GM23338 (cell line): ENCODE measurements at regions not wholly inside any gene's neighbourhood (a gene's known extent, or its start where the extent isn't known, plus 50 kb on each side); places are given as distances from the start of the nearest gene placed in this dataset.

Source experiments
- ATAC-seq: fragments of 200-7000 bp; cut with Tn5 transposase; 3 replicates; pipeline ENCODE4 v1.9.1; 2020
- DNase-seq: peaks from one replicate; pipeline ENCODE4 v3.0.0-alpha.2; 2015; ENCODE audit warnings: low spot score
- H2AFZ ChIP-seq: fragments of 200-600 bp; sonication (generic); 2 replicates; pipeline ENCODE4 v1.8.0; 2016; ENCODE audit warnings: antibody characterized with exemption, mild to moderate bottlenecking, moderate library complexity
- H3F3A ChIP-seq: fragments of 200-600 bp; sonication (generic); replicated peaks from 2 replicates; pipeline ENCODE4 v1.8.0; 2017; ENCODE audit warnings: antibody characterized with exemption, mixed run types, low read depth
- H3K27ac ChIP-seq: fragments of 200-600 bp; sonication (generic); 2 replicates; pipeline ENCODE4 v1.6.1; 2016; ENCODE audit warnings: low read depth
- H3K27me3 ChIP-seq: fragments of 200-600 bp; sonication (generic); 2 replicates; pipeline ENCODE4 v1.8.0; 2016; ENCODE audit warnings: mild to moderate bottlenecking, mixed run types, moderate library complexity; ENCODE audit not compliant: insufficient read depth
- H3K36me3 ChIP-seq: fragments of 200-600 bp; sonication (generic); 2 replicates; pipeline ENCODE4 v1.8.0; 2016; ENCODE audit warnings: mild to moderate bottlenecking; ENCODE audit not compliant: insufficient read depth
- H3K4me1 ChIP-seq: fragments of 200-600 bp; sonication (generic); 2 replicates; pipeline ENCODE4 v1.8.0; 2016; ENCODE audit warnings: mild to moderate bottlenecking, moderate library complexity; ENCODE audit not compliant: insufficient read depth
- H3K4me2 ChIP-seq: fragments of 200-600 bp; sonication (generic); 2 replicates; pipeline ENCODE4 v1.7.1; 2017; ENCODE audit warnings: mixed run types
- H3K4me3 ChIP-seq: fragments of 200-600 bp; sonication (generic); 2 replicates; pipeline ENCODE4 v1.6.1; 2016; ENCODE audit warnings: mixed run types
- H3K79me2 ChIP-seq: fragments of 200-600 bp; sonication (generic); replicated peaks from 2 replicates; pipeline ENCODE4 v1.8.0; 2017; ENCODE audit warnings: mild to moderate bottlenecking; ENCODE audit not compliant: insufficient read depth
- H3K9me2 ChIP-seq: fragments of 200-600 bp; sonication (generic); 2 replicates; pipeline ENCODE4 v1.8.0; 2017; ENCODE audit not compliant: insufficient read depth
- H4K20me1 ChIP-seq: fragments of 200-600 bp; sonication (generic); replicated peaks from 2 replicates; pipeline ENCODE4 v1.8.0; 2017; ENCODE audit warnings: mild to moderate bottlenecking; ENCODE audit not compliant: insufficient read depth
- H3K27ac Mint-ChIP-seq: 2 replicates; pipeline ENCODE4 v1.8.0; 2020; ENCODE audit warnings: inconsistent platforms, mild to moderate bottlenecking, moderate library complexity, mixed read lengths
- H3K27me3 Mint-ChIP-seq: 3 replicates; pipeline ENCODE4 v1.8.0; 2022; ENCODE audit warnings: low read depth, mild to moderate bottlenecking, moderate library complexity, mixed read lengths, inconsistent platforms; ENCODE audit not compliant: insufficient read depth, poor library complexity
- H3K36me3 Mint-ChIP-seq: 3 replicates; pipeline ENCODE4 v1.8.0; 2021; ENCODE audit warnings: low read depth, mild to moderate bottlenecking, inconsistent platforms, moderate library complexity, mixed read lengths
- H3K4me1 Mint-ChIP-seq: 3 replicates; pipeline ENCODE4 v1.8.0; 2020; ENCODE audit warnings: mild to moderate bottlenecking, inconsistent platforms, mixed read lengths
- H3K4me3 Mint-ChIP-seq: 3 replicates; pipeline ENCODE4 v1.8.0; 2021; ENCODE audit warnings: moderate library complexity, mild to moderate bottlenecking, inconsistent platforms, mixed read lengths
- H3K9me3 Mint-ChIP-seq: 3 replicates; pipeline ENCODE4 v1.8.0; 2020; ENCODE audit warnings: moderate library complexity, mild to moderate bottlenecking, inconsistent platforms, mixed read lengths
- CREB1 ChIP-seq: fragments of 250-450 bp; sonication (Bioruptor Pico); IDR thresholded peaks from 2 replicates; pipeline ENCODE4 v1.5.0; 2020; ENCODE audit warnings: low read depth, mild to moderate bottlenecking, moderate library complexity
- EZH2 ChIP-seq: fragments of 200-600 bp; sonication (generic); IDR thresholded peaks from one replicate; pipeline ENCODE4 v1.8.0; 2017; ENCODE audit warnings: antibody characterized with exemption, mild to moderate bottlenecking, low read depth; ENCODE audit not compliant: unreplicated experiment
- TF ChIP-seq, protein P1 (sequence below): fragments of 250-450 bp; sonication (Bioruptor Pico); IDR thresholded peaks from 2 replicates; pipeline ENCODE4 v1.5.0; 2020; ENCODE audit warnings: mild to moderate bottlenecking, moderate library complexity

DNA sequence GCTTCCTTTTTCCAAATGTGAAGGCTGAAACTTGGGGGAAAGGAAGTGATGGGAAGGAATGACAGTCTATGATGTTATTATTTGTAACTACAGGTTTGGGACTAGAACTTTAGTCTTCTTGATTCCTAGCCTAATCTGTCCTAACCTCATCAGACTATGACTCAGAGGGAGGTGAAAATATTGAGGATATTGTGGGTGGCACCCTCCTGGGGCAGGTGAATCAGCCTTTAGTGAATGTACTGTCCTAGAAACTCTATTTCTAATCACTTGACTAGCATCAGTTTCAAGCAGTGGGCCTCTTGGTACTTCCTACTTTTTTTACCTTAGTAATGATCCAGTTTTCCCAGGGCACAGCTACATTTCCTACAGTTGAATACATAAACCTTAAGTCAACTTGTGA is 829.0 kb upstream of the API5 start:
- peaks cover 97% of the 10 kb centered on the region for H3K9me3 Mint-ChIP-seq
- peaks cover 9% of the 10 kb centered on the region for H3K27me3 Mint-ChIP-seq
- no peak for ATAC-seq

More for the DNA sequence above, 829.0 kb upstream of the API5 start:
- peaks cover 15% of the 10 kb centered on the region for H3K9me2 ChIP-seq
- H3K27me3 ChIP-seq = no peaks in the 10 kb centered on the region
- no peaks in the 10 kb centered on the region for H3K36me3 ChIP-seq
- no peak overlapping the region for H3K27ac Mint-ChIP-seq
- no peaks in the 10 kb centered on the region for H3K4me1 ChIP-seq
- H3K4me1 Mint-ChIP-seq = no peaks in the 10 kb centered on the region
- no peak overlapping the region for H2AFZ ChIP-seq
- no peaks in the 10 kb centered on the region for H4K20me1 ChIP-seq
- H3K36me3 Mint-ChIP-seq = peaks cover 29% of the 10 kb centered on the region
- H3K4me3 ChIP-seq = no peak overlapping the region
- TF ChIP-seq EZH2 (no peak), CREB1 (CRISPR knock-in tag) (no peak)
- TF ChIP-seq, protein P1, sequence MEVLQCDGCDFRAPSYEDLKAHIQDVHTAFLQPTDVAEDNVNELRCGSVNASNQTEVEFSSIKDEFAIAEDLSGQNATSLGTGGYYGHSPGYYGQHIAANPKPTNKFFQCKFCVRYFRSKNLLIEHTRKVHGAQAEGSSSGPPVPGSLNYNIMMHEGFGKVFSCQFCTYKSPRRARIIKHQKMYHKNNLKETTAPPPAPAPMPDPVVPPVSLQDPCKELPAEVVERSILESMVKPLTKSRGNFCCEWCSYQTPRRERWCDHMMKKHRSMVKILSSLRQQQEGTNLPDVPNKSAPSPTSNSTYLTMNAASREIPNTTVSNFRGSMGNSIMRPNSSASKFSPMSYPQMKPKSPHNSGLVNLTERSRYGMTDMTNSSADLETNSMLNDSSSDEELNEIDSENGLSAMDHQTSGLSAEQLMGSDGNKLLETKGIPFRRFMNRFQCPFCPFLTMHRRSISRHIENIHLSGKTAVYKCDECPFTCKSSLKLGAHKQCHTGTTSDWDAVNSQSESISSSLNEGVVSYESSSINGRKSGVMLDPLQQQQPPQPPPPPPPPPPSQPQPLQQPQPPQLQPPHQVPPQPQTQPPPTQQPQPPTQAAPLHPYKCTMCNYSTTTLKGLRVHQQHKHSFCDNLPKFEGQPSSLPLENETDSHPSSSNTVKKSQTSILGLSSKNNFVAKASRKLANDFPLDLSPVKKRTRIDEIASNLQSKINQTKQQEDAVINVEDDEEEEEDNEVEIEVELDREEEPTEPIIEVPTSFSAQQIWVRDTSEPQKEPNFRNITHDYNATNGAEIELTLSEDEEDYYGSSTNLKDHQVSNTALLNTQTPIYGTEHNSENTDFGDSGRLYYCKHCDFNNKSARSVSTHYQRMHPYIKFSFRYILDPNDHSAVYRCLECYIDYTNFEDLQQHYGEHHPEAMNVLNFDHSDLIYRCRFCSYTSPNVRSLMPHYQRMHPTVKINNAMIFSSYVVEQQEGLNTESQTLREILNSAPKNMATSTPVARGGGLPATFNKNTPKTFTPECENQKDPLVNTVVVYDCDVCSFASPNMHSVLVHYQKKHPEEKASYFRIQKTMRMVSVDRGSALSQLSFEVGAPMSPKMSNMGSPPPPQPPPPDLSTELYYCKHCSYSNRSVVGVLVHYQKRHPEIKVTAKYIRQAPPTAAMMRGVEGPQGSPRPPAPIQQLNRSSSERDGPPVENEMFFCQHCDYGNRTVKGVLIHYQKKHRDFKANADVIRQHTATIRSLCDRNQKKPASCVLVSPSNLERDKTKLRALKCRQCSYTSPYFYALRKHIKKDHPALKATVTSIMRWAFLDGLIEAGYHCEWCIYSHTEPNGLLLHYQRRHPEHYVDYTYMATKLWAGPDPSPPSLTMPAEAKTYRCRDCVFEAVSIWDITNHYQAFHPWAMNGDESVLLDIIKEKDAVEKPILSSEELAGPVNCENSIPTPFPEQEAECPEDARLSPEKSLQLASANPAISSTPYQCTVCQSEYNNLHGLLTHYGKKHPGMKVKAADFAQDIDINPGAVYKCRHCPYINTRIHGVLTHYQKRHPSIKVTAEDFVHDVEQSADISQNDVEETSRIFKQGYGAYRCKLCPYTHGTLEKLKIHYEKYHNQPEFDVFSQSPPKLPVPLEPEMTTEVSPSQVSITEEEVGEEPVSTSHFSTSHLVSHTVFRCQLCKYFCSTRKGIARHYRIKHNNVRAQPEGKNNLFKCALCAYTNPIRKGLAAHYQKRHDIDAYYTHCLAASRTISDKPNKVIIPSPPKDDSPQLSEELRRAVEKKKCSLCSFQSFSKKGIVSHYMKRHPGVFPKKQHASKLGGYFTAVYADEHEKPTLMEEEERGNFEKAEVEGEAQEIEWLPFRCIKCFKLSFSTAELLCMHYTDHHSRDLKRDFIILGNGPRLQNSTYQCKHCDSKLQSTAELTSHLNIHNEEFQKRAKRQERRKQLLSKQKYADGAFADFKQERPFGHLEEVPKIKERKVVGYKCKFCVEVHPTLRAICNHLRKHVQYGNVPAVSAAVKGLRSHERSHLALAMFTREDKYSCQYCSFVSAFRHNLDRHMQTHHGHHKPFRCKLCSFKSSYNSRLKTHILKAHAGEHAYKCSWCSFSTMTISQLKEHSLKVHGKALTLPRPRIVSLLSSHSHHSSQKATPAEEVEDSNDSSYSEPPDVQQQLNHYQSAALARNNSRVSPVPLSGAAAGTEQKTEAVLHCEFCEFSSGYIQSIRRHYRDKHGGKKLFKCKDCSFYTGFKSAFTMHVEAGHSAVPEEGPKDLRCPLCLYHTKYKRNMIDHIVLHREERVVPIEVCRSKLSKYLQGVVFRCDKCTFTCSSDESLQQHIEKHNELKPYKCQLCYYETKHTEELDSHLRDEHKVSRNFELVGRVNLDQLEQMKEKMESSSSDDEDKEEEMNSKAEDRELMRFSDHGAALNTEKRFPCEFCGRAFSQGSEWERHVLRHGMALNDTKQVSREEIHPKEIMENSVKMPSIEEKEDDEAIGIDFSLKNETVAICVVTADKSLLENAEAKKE (CRISPR knock-in tag) = no peak
- no peak overlapping the region for H3K27ac ChIP-seq
- DNase-seq = no peak
- H3K79me2 ChIP-seq = no peaks in the 10 kb centered on the region
- no peaks in the 10 kb centered on the region for H3F3A ChIP-seq
- H3K4me2 ChIP-seq = no peak overlapping the region
- no peak overlapping the region for H3K4me3 Mint-ChIP-seq
